ENCODE measurements at regions not wholly inside any gene's neighbourhood (a gene's known extent, or its start where the extent isn't known, plus 50 kb on each side); places are given as distances from the start of the nearest gene placed in this dataset.

DNA sequence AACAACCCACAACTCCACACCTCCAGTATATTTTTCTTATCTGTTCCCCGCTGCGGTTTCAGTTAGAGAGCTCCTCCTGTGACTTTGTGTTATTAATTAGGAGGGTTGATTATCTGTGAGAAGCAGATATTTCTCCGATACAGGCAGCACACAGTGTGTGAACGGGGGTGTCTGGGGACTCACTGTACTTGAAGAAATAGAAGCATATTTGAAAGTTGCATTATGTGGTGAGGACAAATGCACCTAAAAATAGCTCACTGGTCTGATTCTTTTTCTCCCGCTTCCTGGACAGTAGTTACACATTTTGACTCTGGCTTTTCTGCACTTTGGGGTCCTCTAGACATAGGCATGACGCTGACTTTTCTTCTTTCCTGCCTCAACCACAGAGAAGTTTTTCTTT, 277.7 kb downstream of the VRK1 start:
- H3K27me3 ChIP-seq (ENCODE audit: insufficient read depth, low read depth, low read length), result no peaks in the 10 kb centered on the region
- no peaks in the 10 kb centered on the region for H3F3A ChIP-seq (ENCODE audit: insufficient read depth, low read length, poor library complexity, severe bottlenecking)
- no peak overlapping the region for H3K4me3 ChIP-seq (ENCODE audit: low read length)
- H3K4me2 ChIP-seq (ENCODE audit: low read length), result no peak overlapping the region
- H3K36me3 ChIP-seq (ENCODE audit: insufficient read depth, low read length), result no peaks in the 10 kb centered on the region
- no peaks in the 10 kb centered on the region for H3K9me2 ChIP-seq (ENCODE audit: insufficient read depth, low read length)
- no peaks in the 10 kb centered on the region for H3K79me2 ChIP-seq (replicated peaks; ENCODE audit: insufficient read depth, low read length)
- no peak overlapping the region for H2AFZ ChIP-seq (ENCODE audit: low read depth, low read length)
- peak overlapping the region; percentile 14 for H3K9ac ChIP-seq (ENCODE audit: low read length)
- no peaks in the 10 kb centered on the region for H3K9me3 ChIP-seq (ENCODE audit: low read length)
- H3K27ac ChIP-seq (ENCODE audit: low read length), result peak overlapping the region; percentile 49
- H4K20me1 ChIP-seq (ENCODE audit: insufficient read depth), result no peaks in the 10 kb centered on the region
- TF ChIP-seq SMC3 (conservative IDR thresholded peaks at IDR 0.05; ENCODE audit: poor library complexity) (no peak), TAF1 (IDR thresholded peaks at IDR 0.05; ENCODE audit: low read depth) (no peak), POLR2AphosphoS5 (IDR thresholded peaks at IDR 0.05) (no peak), RAD21 (conservative IDR thresholded peaks at IDR 0.05) (no peak)
- TF ChIP-seq, protein P1, sequence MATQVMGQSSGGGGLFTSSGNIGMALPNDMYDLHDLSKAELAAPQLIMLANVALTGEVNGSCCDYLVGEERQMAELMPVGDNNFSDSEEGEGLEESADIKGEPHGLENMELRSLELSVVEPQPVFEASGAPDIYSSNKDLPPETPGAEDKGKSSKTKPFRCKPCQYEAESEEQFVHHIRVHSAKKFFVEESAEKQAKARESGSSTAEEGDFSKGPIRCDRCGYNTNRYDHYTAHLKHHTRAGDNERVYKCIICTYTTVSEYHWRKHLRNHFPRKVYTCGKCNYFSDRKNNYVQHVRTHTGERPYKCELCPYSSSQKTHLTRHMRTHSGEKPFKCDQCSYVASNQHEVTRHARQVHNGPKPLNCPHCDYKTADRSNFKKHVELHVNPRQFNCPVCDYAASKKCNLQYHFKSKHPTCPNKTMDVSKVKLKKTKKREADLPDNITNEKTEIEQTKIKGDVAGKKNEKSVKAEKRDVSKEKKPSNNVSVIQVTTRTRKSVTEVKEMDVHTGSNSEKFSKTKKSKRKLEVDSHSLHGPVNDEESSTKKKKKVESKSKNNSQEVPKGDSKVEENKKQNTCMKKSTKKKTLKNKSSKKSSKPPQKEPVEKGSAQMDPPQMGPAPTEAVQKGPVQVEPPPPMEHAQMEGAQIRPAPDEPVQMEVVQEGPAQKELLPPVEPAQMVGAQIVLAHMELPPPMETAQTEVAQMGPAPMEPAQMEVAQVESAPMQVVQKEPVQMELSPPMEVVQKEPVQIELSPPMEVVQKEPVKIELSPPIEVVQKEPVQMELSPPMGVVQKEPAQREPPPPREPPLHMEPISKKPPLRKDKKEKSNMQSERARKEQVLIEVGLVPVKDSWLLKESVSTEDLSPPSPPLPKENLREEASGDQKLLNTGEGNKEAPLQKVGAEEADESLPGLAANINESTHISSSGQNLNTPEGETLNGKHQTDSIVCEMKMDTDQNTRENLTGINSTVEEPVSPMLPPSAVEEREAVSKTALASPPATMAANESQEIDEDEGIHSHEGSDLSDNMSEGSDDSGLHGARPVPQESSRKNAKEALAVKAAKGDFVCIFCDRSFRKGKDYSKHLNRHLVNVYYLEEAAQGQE (IDR thresholded peaks at IDR 0.05; ENCODE audit: borderline replicate concordance), result no peak
- TF ChIP-seq, protein P2, sequence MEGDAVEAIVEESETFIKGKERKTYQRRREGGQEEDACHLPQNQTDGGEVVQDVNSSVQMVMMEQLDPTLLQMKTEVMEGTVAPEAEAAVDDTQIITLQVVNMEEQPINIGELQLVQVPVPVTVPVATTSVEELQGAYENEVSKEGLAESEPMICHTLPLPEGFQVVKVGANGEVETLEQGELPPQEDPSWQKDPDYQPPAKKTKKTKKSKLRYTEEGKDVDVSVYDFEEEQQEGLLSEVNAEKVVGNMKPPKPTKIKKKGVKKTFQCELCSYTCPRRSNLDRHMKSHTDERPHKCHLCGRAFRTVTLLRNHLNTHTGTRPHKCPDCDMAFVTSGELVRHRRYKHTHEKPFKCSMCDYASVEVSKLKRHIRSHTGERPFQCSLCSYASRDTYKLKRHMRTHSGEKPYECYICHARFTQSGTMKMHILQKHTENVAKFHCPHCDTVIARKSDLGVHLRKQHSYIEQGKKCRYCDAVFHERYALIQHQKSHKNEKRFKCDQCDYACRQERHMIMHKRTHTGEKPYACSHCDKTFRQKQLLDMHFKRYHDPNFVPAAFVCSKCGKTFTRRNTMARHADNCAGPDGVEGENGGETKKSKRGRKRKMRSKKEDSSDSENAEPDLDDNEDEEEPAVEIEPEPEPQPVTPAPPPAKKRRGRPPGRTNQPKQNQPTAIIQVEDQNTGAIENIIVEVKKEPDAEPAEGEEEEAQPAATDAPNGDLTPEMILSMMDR (IDR thresholded peaks at IDR 0.05; ENCODE audit: poor library complexity, severe bottlenecking), result no peak

- TF ChIP-seq RAD21 (conservative IDR thresholded peaks at IDR 0.05), result no peak
- no peak for TF ChIP-seq MXI1 (conservative IDR thresholded peaks at IDR 0.05; ENCODE audit: poor library complexity, severe bottlenecking)
- TF ChIP-seq EP300 (conservative IDR thresholded peaks at IDR 0.05; ENCODE audit: poor library complexity, severe bottlenecking), result no peak
- no peak for TF ChIP-seq POLR2AphosphoS5 (IDR thresholded peaks at IDR 0.05)
- TF ChIP-seq EZH2 (IDR thresholded peaks at IDR 0.05; ENCODE audit: borderline replicate concordance, insufficient read depth, low read length, poor library complexity, severe bottlenecking), result no peak
- TF ChIP-seq SMC3 (conservative IDR thresholded peaks at IDR 0.05; ENCODE audit: poor library complexity), result no peak
- TF ChIP-seq, protein P1 (IDR thresholded peaks at IDR 0.05; ENCODE audit: borderline replicate concordance), result no peak
- TF ChIP-seq TAF1 (IDR thresholded peaks at IDR 0.05; ENCODE audit: low read depth), result no peak
- TF ChIP-seq, protein P2 (IDR thresholded peaks at IDR 0.05; ENCODE audit: poor library complexity, severe bottlenecking), result no peak
- no peak overlapping the region for H2AFZ ChIP-seq (ENCODE audit: low read depth, low read length)
These were observed 280.1 kb downstream of the VRK1 start for GRCh38 chr14:97077253-97077653.

More at GRCh38 chr14:97077253-97077653, 280.1 kb downstream of the VRK1 start:
- H3K27ac ChIP-seq (ENCODE audit: low read length), result no peak overlapping the region
- no peaks in the 10 kb centered on the region for H3K79me2 ChIP-seq (replicated peaks; ENCODE audit: insufficient read depth, low read length)
- no peaks in the 10 kb centered on the region for H3K9me3 ChIP-seq (ENCODE audit: low read length)
- H3K4me3 ChIP-seq (ENCODE audit: low read length), result no peak overlapping the region
- H3K27me3 ChIP-seq (ENCODE audit: insufficient read depth, low read depth, low read length), result no peaks in the 10 kb centered on the region
- H3K9ac ChIP-seq (ENCODE audit: low read length), result no peak overlapping the region
- H4K20me1 ChIP-seq (ENCODE audit: insufficient read depth), result no peaks in the 10 kb centered on the region
- H3K9me2 ChIP-seq (ENCODE audit: insufficient read depth, low read length), result no peaks in the 10 kb centered on the region
- no peaks in the 10 kb centered on the region for H3K36me3 ChIP-seq (ENCODE audit: insufficient read depth, low read length)
- H3F3A ChIP-seq (ENCODE audit: insufficient read depth, low read length, poor library complexity, severe bottlenecking), result no peaks in the 10 kb centered on the region
- H3K4me2 ChIP-seq (ENCODE audit: low read length), result no peak overlapping the region

All from neural cell (in vitro differentiated cells).